ENCODE measurements at regions not wholly inside any gene's neighbourhood (a gene's known extent, or its start where the extent isn't known, plus 50 kb on each side); places are given as distances from the start of the nearest gene placed in this dataset.
"Not testable (repeated sequence)": the region's sequence is repeated elsewhere in the genome, so short reads cannot be mapped to it uniquely, and the experiment has no call there.

GRCh38 chr14:44730860-44731259 is 223.8 kb upstream of the FSCB start:
- H3K4me3 ChIP-seq (ENCODE audit: low read length): no peak overlapping the region

GRCh38 chr14:44721395-44721794 is 214.3 kb upstream of the FSCB start:
- H3K4me3 ChIP-seq (ENCODE audit: low read length); DNase-seq; H3K27ac ChIP-seq (ENCODE audit: low read length); H3K4me1 ChIP-seq (ENCODE audit: control insufficient read depth, insufficient read depth, low read length); H3K9me3 ChIP-seq (ENCODE audit: control insufficient read depth, low read depth, low read length); H3K36me3 ChIP-seq (ENCODE audit: control insufficient read depth, insufficient read depth, low read length); H3K27me3 ChIP-seq (ENCODE audit: control insufficient read depth, insufficient read depth, low read length): not testable (repeated sequence)
- no CpG with 5 or more reads among the region's 1 CpG for WGBS (ENCODE audit: insufficient coverage, low lambda C conversion rate)

More at GRCh38 chr14:44730860-44731259, 223.8 kb upstream of the FSCB start:
- Histone ChIP-seq H3K4me1 (ENCODE audit: control insufficient read depth, insufficient read depth, low read length) (no peaks in the 10 kb centered on the region), H3K27me3 (ENCODE audit: control insufficient read depth, insufficient read depth, low read length) (no peaks in the 10 kb centered on the region), H3K27ac (ENCODE audit: low read length) (peak overlapping the region; percentile 11), H3K9me3 (ENCODE audit: control insufficient read depth, low read depth, low read length) (no peaks in the 10 kb centered on the region), H3K36me3 (ENCODE audit: control insufficient read depth, insufficient read depth, low read length) (no peaks in the 10 kb centered on the region)
- 25% methylated on average over 1 of the region's 3 CpGs for WGBS (ENCODE audit: insufficient coverage, low lambda C conversion rate)
- peak; percentile 48 to 84 for DNase-seq

GRCh38 chr14:44720707-44721106 is 213.6 kb upstream of the FSCB start:
- no peak for DNase-seq
- Histone ChIP-seq H3K36me3 (ENCODE audit: control insufficient read depth, insufficient read depth, low read length) (no peaks in the 10 kb centered on the region), H3K9me3 (ENCODE audit: control insufficient read depth, low read depth, low read length) (no peaks in the 10 kb centered on the region), H3K27ac (ENCODE audit: low read length) (no peak overlapping the region), H3K4me3 (ENCODE audit: low read length) (no peak overlapping the region), H3K27me3 (ENCODE audit: control insufficient read depth, insufficient read depth, low read length) (no peaks in the 10 kb centered on the region), H3K4me1 (ENCODE audit: control insufficient read depth, insufficient read depth, low read length) (no peaks in the 10 kb centered on the region)
- no CpG with 5 or more reads among the region's 2 CpGs for WGBS (ENCODE audit: insufficient coverage, low lambda C conversion rate)

GRCh38 chr14:44712024-44712815 is 205.1 kb upstream of the FSCB start:
- no peaks in the 10 kb centered on the region for H3K36me3 ChIP-seq (ENCODE audit: control insufficient read depth, insufficient read depth, low read length)
- no peak overlapping the region for H3K4me3 ChIP-seq (ENCODE audit: low read length)
- WGBS (ENCODE audit: insufficient coverage, low lambda C conversion rate): 52% methylated on average over 3 of the region's 9 CpGs
- H3K27me3 ChIP-seq (ENCODE audit: control insufficient read depth, insufficient read depth, low read length): no peaks in the 10 kb centered on the region
- H3K9me3 ChIP-seq (ENCODE audit: control insufficient read depth, low read depth, low read length): no peaks in the 10 kb centered on the region
- H3K4me1 ChIP-seq (ENCODE audit: control insufficient read depth, insufficient read depth, low read length): no peaks in the 10 kb centered on the region
- H3K27ac ChIP-seq (ENCODE audit: low read length): no peak overlapping the region
- no peak for DNase-seq

- DNase-seq: no peak
- no peaks in the 10 kb centered on the region for H3K36me3 ChIP-seq (ENCODE audit: control insufficient read depth, insufficient read depth, low read length)
- WGBS (ENCODE audit: insufficient coverage, low lambda C conversion rate): 80% methylated on average over 1 of the region's 4 CpGs
- no peak overlapping the region for H3K27ac ChIP-seq (ENCODE audit: low read length)
- H3K4me3 ChIP-seq (ENCODE audit: low read length): no peak overlapping the region
- no peaks in the 10 kb centered on the region for H3K9me3 ChIP-seq (ENCODE audit: control insufficient read depth, low read depth, low read length)
- H3K4me1 ChIP-seq (ENCODE audit: control insufficient read depth, insufficient read depth, low read length): no peaks in the 10 kb centered on the region
- H3K27me3 ChIP-seq (ENCODE audit: control insufficient read depth, insufficient read depth, low read length): no peaks in the 10 kb centered on the region
Measured at GRCh38 chr14:44701563-44702263, 194.6 kb upstream of the FSCB start.

- Histone ChIP-seq H3K27me3 (ENCODE audit: control insufficient read depth, insufficient read depth, low read length) (no peaks in the 10 kb centered on the region), H3K9me3 (ENCODE audit: control insufficient read depth, low read depth, low read length) (no peaks in the 10 kb centered on the region), H3K27ac (ENCODE audit: low read length) (no peak overlapping the region), H3K36me3 (ENCODE audit: control insufficient read depth, insufficient read depth, low read length) (no peaks in the 10 kb centered on the region), H3K4me1 (ENCODE audit: control insufficient read depth, insufficient read depth, low read length) (no peaks in the 10 kb centered on the region), H3K4me3 (ENCODE audit: low read length) (no peak overlapping the region)
- 100% methylated on average over 1 of the region's 1 CpG for WGBS (ENCODE audit: insufficient coverage, low lambda C conversion rate)
- DNase-seq: no peak
Measured at GRCh38 chr14:44700694-44701093, 193.6 kb upstream of the FSCB start.

GRCh38 chr14:44700184-44700583 is 193.1 kb upstream of the FSCB start:
- no peaks in the 10 kb centered on the region for H3K36me3 ChIP-seq (ENCODE audit: control insufficient read depth, insufficient read depth, low read length)
- H3K27ac ChIP-seq (ENCODE audit: low read length): no peak overlapping the region
- H3K4me1 ChIP-seq (ENCODE audit: control insufficient read depth, insufficient read depth, low read length): no peaks in the 10 kb centered on the region
- 60% methylated on average over 1 of the region's 2 CpGs for WGBS (ENCODE audit: insufficient coverage, low lambda C conversion rate)
- H3K9me3 ChIP-seq (ENCODE audit: control insufficient read depth, low read depth, low read length): no peaks in the 10 kb centered on the region
- H3K4me3 ChIP-seq (ENCODE audit: low read length): no peak overlapping the region
- DNase-seq: no peak
- H3K27me3 ChIP-seq (ENCODE audit: control insufficient read depth, insufficient read depth, low read length): no peaks in the 10 kb centered on the region

- no peak for DNase-seq
- Histone ChIP-seq H3K9me3 (ENCODE audit: control insufficient read depth, low read depth, low read length) (no peaks in the 10 kb centered on the region), H3K4me3 (ENCODE audit: low read length) (no peak overlapping the region), H3K27ac (ENCODE audit: low read length) (no peak overlapping the region), H3K36me3 (ENCODE audit: control insufficient read depth, insufficient read depth, low read length) (no peaks in the 10 kb centered on the region), H3K4me1 (ENCODE audit: control insufficient read depth, insufficient read depth, low read length) (no peaks in the 10 kb centered on the region), H3K27me3 (ENCODE audit: control insufficient read depth, insufficient read depth, low read length) (no peaks in the 10 kb centered on the region)
- no CpG with 5 or more reads among the region's 2 CpGs for WGBS (ENCODE audit: insufficient coverage, low lambda C conversion rate)
Measured at GRCh38 chr14:44699391-44699790, 192.3 kb upstream of the FSCB start.

- no CpG with 5 or more reads among the region's 3 CpGs for WGBS (ENCODE audit: insufficient coverage, low lambda C conversion rate)
- H3K9me3 ChIP-seq (ENCODE audit: control insufficient read depth, low read depth, low read length): no peaks in the 10 kb centered on the region
- DNase-seq: no peak
- no peaks in the 10 kb centered on the region for H3K27me3 ChIP-seq (ENCODE audit: control insufficient read depth, insufficient read depth, low read length)
- H3K27ac ChIP-seq (ENCODE audit: low read length): no peak overlapping the region
- H3K4me1 ChIP-seq (ENCODE audit: control insufficient read depth, insufficient read depth, low read length): no peaks in the 10 kb centered on the region
- H3K4me3 ChIP-seq (ENCODE audit: low read length): no peak overlapping the region
- H3K36me3 ChIP-seq (ENCODE audit: control insufficient read depth, insufficient read depth, low read length): no peaks in the 10 kb centered on the region
Measured at GRCh38 chr14:44669496-44669895, 162.4 kb upstream of the FSCB start.

GRCh38 chr14:44663136-44663535 is 156.1 kb upstream of the FSCB start:
- no CpG with 5 or more reads among the region's 1 CpG for WGBS (ENCODE audit: insufficient coverage, low lambda C conversion rate)
- no peaks in the 10 kb centered on the region for H3K36me3 ChIP-seq (ENCODE audit: control insufficient read depth, insufficient read depth, low read length)

More at GRCh38 chr14:44663136-44663535, 156.1 kb upstream of the FSCB start:
- Histone ChIP-seq H3K9me3 (ENCODE audit: control insufficient read depth, low read depth, low read length) (no peaks in the 10 kb centered on the region), H3K27me3 (ENCODE audit: control insufficient read depth, insufficient read depth, low read length) (no peaks in the 10 kb centered on the region), H3K4me3 (ENCODE audit: low read length) (no peak overlapping the region), H3K4me1 (ENCODE audit: control insufficient read depth, insufficient read depth, low read length) (no peaks in the 10 kb centered on the region), H3K27ac (ENCODE audit: low read length) (no peak overlapping the region)
- DNase-seq: no peak

Measured in large intestine (tissue), 3 donors.